H9 (cell line): ENCODE measurements at regions not wholly inside any gene's neighbourhood (a gene's known extent, or its start where the extent isn't known, plus 50 kb on each side); places are given as distances from the start of the nearest gene placed in this dataset.
A peak's percentile ranks its signal among the peaks of the same experiment; 100 is the strongest.

ENCODE experiments used
- DNase-seq: peaks from one replicate; pipeline ENCODE4 v3.0.0-alpha.2; 2017
- H2AFZ ChIP-seq: one replicate; pipeline ENCODE4 v1.6.1; 2013; ENCODE audit warnings: mild to moderate bottlenecking, low read length, control low read depth, moderate library complexity
- H2AK5ac ChIP-seq: 2 replicates; pipeline ENCODE4 v1.6.1; 2013; ENCODE audit warnings: low read length, control low read depth, mixed read lengths; ENCODE audit not compliant: insufficient read length
- H2BK120ac ChIP-seq: one replicate; pipeline ENCODE4 v1.6.1; 2013; ENCODE audit warnings: low read depth, mild to moderate bottlenecking, low read length, control low read depth, inconsistent platforms; ENCODE audit not compliant: poor library complexity, severe bottlenecking
- H2BK12ac ChIP-seq: 2 replicates; pipeline ENCODE4 v1.6.1; 2013; ENCODE audit warnings: low read length, control low read depth, mixed read lengths, low read depth; ENCODE audit not compliant: insufficient read length
- H2BK15ac ChIP-seq: 2 replicates; pipeline ENCODE4 v1.6.1; 2013; ENCODE audit warnings: low read depth, low read length, control low read depth
- H2BK20ac ChIP-seq: one replicate; pipeline ENCODE4 v1.6.1; 2013; ENCODE audit warnings: low read depth, mild to moderate bottlenecking, low read length, control low read depth, inconsistent platforms; ENCODE audit not compliant: poor library complexity, severe bottlenecking
- H2BK5ac ChIP-seq: 2 replicates; pipeline ENCODE4 v1.6.1; 2013; ENCODE audit warnings: low read length, control low read depth, mixed read lengths; ENCODE audit not compliant: insufficient read length
- H3K14ac ChIP-seq: 2 replicates; pipeline ENCODE4 v1.6.1; 2013; ENCODE audit warnings: low read length, control low read depth; ENCODE audit not compliant: insufficient read depth
- H3K18ac ChIP-seq: 2 replicates; pipeline ENCODE4 v1.6.1; 2013; ENCODE audit warnings: low read depth, mild to moderate bottlenecking, mixed read lengths, low read length, control low read depth; ENCODE audit not compliant: insufficient read length
- H3K23ac ChIP-seq: 2 replicates; pipeline ENCODE4 v1.6.1; 2013; ENCODE audit warnings: low read length, control low read depth, mixed read lengths, low read depth; ENCODE audit not compliant: insufficient read length
- H3K23me2 ChIP-seq: 2 replicates; pipeline ENCODE4 v1.6.1; 2013; ENCODE audit warnings: low read depth, mild to moderate bottlenecking, mixed read lengths, low read length, control low read depth; ENCODE audit not compliant: insufficient read length, poor library complexity, severe bottlenecking
- H3K27ac ChIP-seq: 2 replicates; pipeline ENCODE4 v1.5.1; 2013; ENCODE audit warnings: low read length, control low read depth, mixed read lengths, low read depth; ENCODE audit not compliant: insufficient read length
- H3K27me3 ChIP-seq: 2 replicates; pipeline ENCODE4 v1.6.1; 2013; ENCODE audit warnings: low read length, control low read depth, inconsistent platforms; ENCODE audit not compliant: insufficient read depth
- H3K4ac ChIP-seq: 2 replicates; pipeline ENCODE4 v1.6.1; 2013; ENCODE audit warnings: low read depth, mild to moderate bottlenecking, control low read depth, inconsistent platforms, low read length, moderate library complexity
- H3K4me1 ChIP-seq: 2 replicates; pipeline ENCODE4 v1.6.1; 2013; ENCODE audit warnings: low read length, control low read depth, inconsistent platforms; ENCODE audit not compliant: insufficient read depth
- H3K4me2 ChIP-seq: 2 replicates; pipeline ENCODE4 v1.6.1; 2013; ENCODE audit warnings: low read length, control low read depth, mixed read lengths; ENCODE audit not compliant: insufficient read length, insufficient read depth
- H3K56ac ChIP-seq: 2 replicates; pipeline ENCODE4 v1.6.1; 2013; ENCODE audit warnings: low read depth, mild to moderate bottlenecking, mixed read lengths, low read length, control low read depth; ENCODE audit not compliant: insufficient read length
- H3K79me1 ChIP-seq: 2 replicates; pipeline ENCODE4 v1.6.1; 2013; ENCODE audit warnings: low read depth, mild to moderate bottlenecking, moderate library complexity, low read length, control low read depth, inconsistent platforms; ENCODE audit not compliant: insufficient read depth, poor library complexity, severe bottlenecking
- H3K79me2 ChIP-seq: 2 replicates; pipeline ENCODE4 v1.6.1; 2013; ENCODE audit warnings: low read length, control low read depth, inconsistent platforms; ENCODE audit not compliant: insufficient read depth
- H3K9ac ChIP-seq: 2 replicates; pipeline ENCODE4 v1.6.1; 2013; ENCODE audit warnings: low read length, control low read depth, mixed read lengths; ENCODE audit not compliant: insufficient read length; ENCODE audit errors: extremely low read depth
- H3K9me3 ChIP-seq: one replicate; pipeline ENCODE4 v1.6.1; 2013; ENCODE audit warnings: low read depth, low read length, inconsistent platforms; ENCODE audit not compliant: control insufficient read depth
- H3T11ph ChIP-seq: one replicate; pipeline ENCODE4 v1.6.1; 2013; ENCODE audit warnings: mild to moderate bottlenecking, low read length, control low read depth, inconsistent platforms
- H4K20me1 ChIP-seq: one replicate; pipeline ENCODE4 v1.6.1; 2013; ENCODE audit not compliant: control insufficient read depth, insufficient read length, insufficient read depth
- H4K5ac ChIP-seq: 2 replicates; pipeline ENCODE4 v1.6.1; 2013; ENCODE audit warnings: low read depth, mild to moderate bottlenecking, mixed read lengths, low read length, control low read depth; ENCODE audit not compliant: insufficient read length
- H4K8ac ChIP-seq: replicated peaks from 2 replicates; pipeline ENCODE4 v1.6.1; 2013; ENCODE audit warnings: low read length, control low read depth, mixed read lengths, low read depth; ENCODE audit not compliant: insufficient read length
- H4K91ac ChIP-seq: 2 replicates; pipeline ENCODE4 v1.6.1; 2013; ENCODE audit warnings: low read depth, mild to moderate bottlenecking, moderate library complexity, mixed read lengths, low read length, control low read depth; ENCODE audit not compliant: insufficient read length
- H3K27ac Mint-ChIP-seq, 3 experiments: 2 replicates in 2 of 3; 3 replicates in 1 of 3; pipeline ENCODE4 v1.8.0; 2020 to 2021; ENCODE audit warnings: mixed read lengths in 3 of 3, mild to moderate bottlenecking in 1 of 3, moderate library complexity in 1 of 3
- H3K27me3 Mint-ChIP-seq: 2 replicates; pipeline ENCODE4 v1.8.0; 2021; ENCODE audit warnings: low read depth, mild to moderate bottlenecking, moderate library complexity, mixed read lengths
- H3K36me3 Mint-ChIP-seq, 3 experiments: 2 replicates in 2 of 3; 3 replicates in 1 of 3; pipeline ENCODE4 v1.8.0; 2020 to 2021; ENCODE audit warnings: low read depth in 3 of 3, mixed read lengths in 3 of 3; ENCODE audit not compliant: insufficient read depth in 1 of 3
- H3K4me1 Mint-ChIP-seq, 2 experiments: 2 replicates each; pipeline ENCODE4 v1.8.0; 2020; ENCODE audit warnings: mixed read lengths in 2 of 2
- H3K4me3 Mint-ChIP-seq, 2 experiments: 2 replicates in 1 of 2; 3 replicates in 1 of 2; pipeline ENCODE4 v1.8.0; 2020 to 2021; ENCODE audit warnings: mild to moderate bottlenecking in 2 of 2, mixed read lengths in 2 of 2, moderate library complexity in 1 of 2
- H3K9me3 Mint-ChIP-seq, 2 experiments: 2 replicates in 1 of 2; 3 replicates in 1 of 2; pipeline ENCODE4 v1.8.0; 2020; ENCODE audit warnings: mild to moderate bottlenecking in 2 of 2, mixed read lengths in 2 of 2, moderate library complexity in 1 of 2
- WGBS: extraction: QIAGEN DNeasy Blood & Tissue Kit; methylation state at CpG from one replicate; pipeline ENCODE4 v1.1.7; 2013; ENCODE audit warnings: missing lambda C conversion rate, low lambda C conversion rate, mixed read lengths; ENCODE audit not compliant: insufficient read length; ENCODE audit errors: extremely low coverage; 5-methylcytosine and 5-hydroxymethylcytosine counted together
- TF ChIP-seq, protein P1 (sequence below): fragments of 200-600 bp; sonication (generic); conservative IDR thresholded peaks from 3 replicates; pipeline ENCODE4 v1.8.0; 2021; ENCODE audit warnings: antibody characterized with exemption, mild to moderate bottlenecking

- Histone ChIP-seq H4K5ac (no peak overlapping the region), H3K4me1 (no peaks in the 10 kb centered on the region), H2BK20ac (no peak overlapping the region), H4K91ac (no peak overlapping the region), H3K79me1 (no peaks in the 10 kb centered on the region), H3K56ac (no peak overlapping the region), H3K27me3 (no peaks in the 10 kb centered on the region), H4K20me1 (no peaks in the 10 kb centered on the region), H3K4ac (no peak overlapping the region), H3K14ac (no peak overlapping the region), H2BK5ac (no peak overlapping the region), H3K23me2 (no peaks in the 10 kb centered on the region), H3K23ac (no peak overlapping the region), H3K18ac (no peak overlapping the region), H2BK15ac (no peak overlapping the region), H3K9ac (no peak overlapping the region), H2BK12ac (no peak overlapping the region), H3K27ac (no peak overlapping the region), H3K79me2 (no peaks in the 10 kb centered on the region), H2AK5ac (no peak overlapping the region), H2AFZ (no peak overlapping the region), H3K9me3 (no peaks in the 10 kb centered on the region), H3K4me2 (no peak overlapping the region), H4K8ac (no peak overlapping the region), H2BK120ac (no peak overlapping the region), H3T11ph (no peak overlapping the region)
- peaks cover 3% of the 10 kb centered on the region; the same call in 1 of the 2 replicates for H3K27me3 Mint-ChIP-seq
- H3K27ac Mint-ChIP-seq = no peak overlapping the region
- peaks cover 2 to 10% (median 4%) of the 10 kb centered on the region in 3 experiments; a peak in 4 of 7 replicates for H3K36me3 Mint-ChIP-seq
- peaks cover 7 to 8% of the 10 kb centered on the region in 2 experiments; a peak in 4 of 5 replicates for H3K9me3 Mint-ChIP-seq
- peaks cover 25 to 26% of the 10 kb centered on the region in 2 experiments for H3K4me1 Mint-ChIP-seq
- no peak for DNase-seq
- no CpG with 5 or more reads among the region's 2 CpGs for WGBS
- no peak overlapping the region for H3K4me3 Mint-ChIP-seq
- TF ChIP-seq, protein P1, sequence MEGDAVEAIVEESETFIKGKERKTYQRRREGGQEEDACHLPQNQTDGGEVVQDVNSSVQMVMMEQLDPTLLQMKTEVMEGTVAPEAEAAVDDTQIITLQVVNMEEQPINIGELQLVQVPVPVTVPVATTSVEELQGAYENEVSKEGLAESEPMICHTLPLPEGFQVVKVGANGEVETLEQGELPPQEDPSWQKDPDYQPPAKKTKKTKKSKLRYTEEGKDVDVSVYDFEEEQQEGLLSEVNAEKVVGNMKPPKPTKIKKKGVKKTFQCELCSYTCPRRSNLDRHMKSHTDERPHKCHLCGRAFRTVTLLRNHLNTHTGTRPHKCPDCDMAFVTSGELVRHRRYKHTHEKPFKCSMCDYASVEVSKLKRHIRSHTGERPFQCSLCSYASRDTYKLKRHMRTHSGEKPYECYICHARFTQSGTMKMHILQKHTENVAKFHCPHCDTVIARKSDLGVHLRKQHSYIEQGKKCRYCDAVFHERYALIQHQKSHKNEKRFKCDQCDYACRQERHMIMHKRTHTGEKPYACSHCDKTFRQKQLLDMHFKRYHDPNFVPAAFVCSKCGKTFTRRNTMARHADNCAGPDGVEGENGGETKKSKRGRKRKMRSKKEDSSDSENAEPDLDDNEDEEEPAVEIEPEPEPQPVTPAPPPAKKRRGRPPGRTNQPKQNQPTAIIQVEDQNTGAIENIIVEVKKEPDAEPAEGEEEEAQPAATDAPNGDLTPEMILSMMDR = peak; percentile 53
Measured at GRCh38 chr9:74309654-74310053, 187.5 kb upstream of the RORB start.
